ENCODE measurements at regions not wholly inside any gene's neighbourhood (a gene's known extent, or its start where the extent isn't known, plus 50 kb on each side); places are given as distances from the start of the nearest gene placed in this dataset.
"Not testable (repeated sequence)": the region's sequence is repeated elsewhere in the genome, so short reads cannot be mapped to it uniquely, and the experiment has no call there.

DNA sequence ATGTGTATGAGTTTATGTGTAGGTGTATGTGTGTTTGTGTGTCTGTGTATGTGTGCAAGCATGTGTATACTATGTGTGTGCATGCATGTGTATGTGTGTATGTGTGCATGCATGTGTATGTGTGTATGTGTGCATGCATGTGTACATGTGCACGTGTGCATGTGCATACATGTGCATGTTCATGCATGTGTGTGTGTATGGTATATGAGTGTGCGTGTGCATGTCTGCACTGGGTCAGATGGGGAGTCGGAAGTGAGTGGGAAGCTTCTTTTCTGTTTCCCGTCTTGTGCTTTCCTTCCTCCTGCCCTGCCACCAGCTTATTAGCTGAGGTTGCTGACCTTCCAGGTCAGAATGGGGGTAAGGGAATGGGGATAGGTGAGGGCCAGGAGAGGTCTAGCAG lies 174.7 kb downstream of the MAP2K4 start:
- DNase-seq (ENCODE audit: low read depth): no peak

DNA sequence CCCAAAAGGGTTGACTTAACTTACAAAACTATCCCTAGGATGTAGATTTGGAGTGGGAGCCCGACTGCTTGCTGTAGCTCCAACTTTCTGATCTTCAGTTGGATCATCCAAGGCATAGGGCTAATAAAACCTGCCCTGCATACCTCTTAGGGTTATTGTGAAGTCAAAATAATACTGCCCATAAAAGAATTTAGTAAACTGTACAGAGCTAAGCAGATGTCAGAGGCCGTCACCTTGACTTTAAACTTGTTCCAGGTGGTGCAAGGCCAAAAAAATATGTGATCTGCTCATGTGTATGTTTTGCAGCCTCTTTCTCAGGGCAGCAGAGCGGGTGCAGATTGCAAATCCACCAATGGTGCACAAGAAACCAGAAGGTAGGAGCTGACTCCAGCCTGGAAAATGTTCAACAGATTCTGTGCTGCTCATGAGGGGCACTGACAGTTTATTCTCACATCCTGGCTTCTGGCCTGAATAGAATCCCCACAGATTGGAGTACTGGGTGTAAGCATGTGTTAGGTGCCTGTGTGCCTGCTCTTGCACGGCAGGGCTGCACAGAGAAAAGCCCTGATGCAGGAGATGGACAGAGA lies 180.7 kb downstream of the MAP2K4 start:
- DNase-seq (ENCODE audit: low read depth): no peak

DNA sequence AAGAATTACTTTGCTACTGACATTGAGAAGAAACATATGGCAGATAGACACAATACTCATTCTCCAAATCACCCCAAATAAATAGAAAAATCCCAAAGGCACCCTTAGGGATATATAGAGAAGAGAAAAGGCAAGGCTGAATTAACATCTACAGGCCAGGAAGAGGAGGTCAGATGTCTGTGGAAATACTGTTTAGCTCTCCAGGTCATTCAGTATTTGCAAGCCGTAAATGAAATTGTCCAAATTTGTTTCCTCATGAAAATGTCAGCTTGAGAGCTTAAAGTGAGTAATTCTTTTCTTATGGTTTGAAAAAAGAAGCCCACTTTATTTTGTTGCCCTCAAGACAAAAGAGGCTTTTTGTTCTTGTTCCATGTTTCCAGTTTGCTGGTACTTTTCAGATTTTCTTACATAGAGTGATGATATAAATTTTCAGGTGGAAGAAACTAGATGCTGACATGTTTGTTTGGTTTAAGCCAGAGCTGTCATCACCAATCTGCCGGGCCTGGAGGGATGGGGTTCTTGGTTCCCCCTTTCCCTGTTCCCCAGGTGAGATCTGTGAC lies 189.0 kb downstream of the MAP2K4 start:
- DNase-seq (ENCODE audit: low read depth): no peak

DNA sequence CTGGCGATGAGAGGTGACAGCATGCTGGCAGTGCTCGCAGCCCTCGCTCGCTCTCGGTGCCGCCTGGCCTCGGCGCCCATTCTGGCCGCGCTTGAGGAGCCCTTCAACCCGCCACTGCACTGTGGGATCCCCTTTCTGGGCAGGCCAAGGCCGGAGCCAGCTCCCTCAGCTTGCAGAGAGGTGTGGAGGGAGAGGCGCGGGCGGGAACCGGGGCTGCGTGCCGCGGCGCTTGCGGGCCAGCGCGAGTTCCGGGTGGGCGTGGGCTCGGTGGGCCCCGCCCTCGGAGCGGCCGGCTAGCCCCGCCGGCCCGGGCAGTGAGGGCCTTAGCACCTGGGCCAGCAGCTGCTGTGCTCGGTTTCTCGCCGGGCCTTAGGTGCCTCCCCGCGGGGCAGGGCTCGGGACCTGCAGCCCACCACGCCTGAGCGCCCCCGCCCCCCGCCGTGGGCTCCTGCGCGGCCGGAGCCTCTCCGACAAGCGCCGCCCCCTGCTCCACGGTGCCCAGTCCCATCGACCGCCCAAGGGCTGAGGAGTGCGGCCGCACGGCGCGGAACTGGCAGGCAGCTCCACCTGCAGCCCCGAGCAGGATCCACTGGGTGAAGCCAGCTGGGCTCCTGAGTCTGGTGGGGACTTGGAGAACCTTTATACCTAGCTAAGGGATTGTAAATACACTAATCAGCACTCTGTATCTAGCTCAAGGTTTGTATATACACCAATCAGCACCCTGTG lies 200.2 kb downstream of the MAP2K4 start:
- not testable (repeated sequence) for DNase-seq (ENCODE audit: low read depth)

- no peak for DNase-seq (ENCODE audit: low read depth)
Measured at GRCh38 chr17:12222392-12222791, 201.7 kb downstream of the MAP2K4 start.

DNA sequence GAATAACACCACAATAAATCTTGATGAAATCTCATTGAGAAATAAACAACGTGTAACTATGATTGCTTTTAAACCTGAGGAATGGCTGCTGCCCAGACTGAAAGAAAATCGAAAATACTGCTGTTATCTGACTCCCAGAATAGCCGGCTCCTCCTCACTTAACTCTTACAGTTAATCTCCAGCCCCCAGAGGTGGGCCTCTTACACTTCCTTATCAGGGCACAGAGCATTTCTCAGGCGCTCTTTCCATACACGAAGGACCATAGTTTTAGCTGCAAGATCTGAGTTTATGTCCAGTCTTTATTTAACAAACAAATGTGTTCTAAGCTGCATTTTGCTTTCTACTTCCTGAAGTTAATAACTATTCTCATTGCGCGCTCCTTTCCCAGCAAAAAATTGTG lies 206.9 kb downstream of the MAP2K4 start:
- no peak for DNase-seq (ENCODE audit: low read depth)

DNA sequence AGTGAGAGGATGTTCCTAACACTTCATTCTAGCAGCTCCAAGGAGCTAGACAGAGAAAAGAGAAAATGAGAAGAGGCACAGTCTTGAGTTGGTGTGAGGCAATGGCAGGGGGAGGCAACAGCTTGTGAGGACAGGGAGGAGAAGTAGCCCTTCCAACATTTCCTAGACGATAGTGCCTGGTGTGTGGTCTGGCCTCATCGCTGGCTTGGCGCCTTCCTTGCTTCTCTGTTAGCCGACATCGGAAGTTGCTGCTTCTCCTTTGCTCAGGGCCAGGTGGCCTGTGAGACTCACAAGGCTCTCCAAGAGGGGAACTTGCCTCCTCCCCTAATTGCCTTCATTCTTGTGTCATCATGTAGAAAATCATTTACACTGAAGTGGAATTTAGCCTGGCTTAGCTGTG lies 208.7 kb downstream of the MAP2K4 start:
- no peak for DNase-seq (ENCODE audit: low read depth)

DNA sequence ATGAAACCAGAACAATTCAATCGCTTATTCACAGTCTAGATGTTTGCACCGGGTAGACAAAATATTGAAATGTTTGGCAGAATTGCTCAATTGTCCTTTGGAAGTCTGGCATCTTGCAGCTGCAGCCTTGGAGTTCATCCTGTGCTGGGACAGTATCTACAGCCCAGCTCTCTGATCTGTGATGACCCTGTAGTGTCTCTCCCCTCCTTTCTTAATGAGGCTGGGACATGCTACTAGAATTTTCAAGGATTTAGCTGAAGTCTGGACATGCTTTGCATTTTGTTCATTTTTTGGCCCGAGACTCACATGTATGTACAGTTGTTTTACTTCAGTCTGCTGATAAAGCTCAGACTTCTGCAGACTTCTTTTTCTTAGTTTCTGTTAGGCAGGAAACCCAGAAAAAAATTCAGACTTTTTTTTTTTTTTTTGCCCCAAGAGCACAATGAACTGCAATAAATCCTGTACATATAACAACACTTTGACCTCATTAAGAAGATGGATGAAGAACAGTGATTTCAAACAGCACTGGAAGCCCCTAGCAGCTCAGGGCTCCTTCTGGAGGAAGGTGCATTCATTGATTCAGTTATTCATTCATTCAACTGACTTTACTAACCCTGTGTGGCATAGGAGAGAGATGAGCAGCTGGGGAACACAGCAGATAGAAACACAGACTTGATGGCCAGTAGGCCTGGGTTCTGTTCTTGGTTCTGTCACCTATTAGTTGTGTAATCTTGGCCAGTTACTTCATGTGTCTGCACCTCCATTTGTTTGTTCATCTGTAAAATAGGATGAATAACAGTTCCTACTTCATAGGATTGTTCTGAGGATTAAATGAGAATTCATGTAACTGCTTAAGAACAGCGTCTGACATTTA lies 210.0 kb downstream of the MAP2K4 start:
- no peak for DNase-seq (ENCODE audit: low read depth)

DNA sequence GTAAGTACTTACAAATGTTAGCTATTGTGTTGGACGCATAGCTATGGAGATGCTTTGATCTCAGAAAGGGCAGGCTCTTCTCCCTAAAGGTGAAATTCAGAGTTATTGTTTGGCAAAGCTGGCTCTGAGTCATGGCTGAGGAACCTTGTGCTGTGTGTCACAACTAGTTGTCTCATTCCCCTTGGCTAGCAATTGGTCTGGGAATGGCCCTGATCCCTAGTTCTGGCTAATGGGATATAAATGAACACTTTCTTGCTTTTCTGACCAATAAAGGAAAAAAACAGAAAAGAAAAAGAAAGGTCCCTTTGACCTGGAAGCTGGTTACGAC lies 210.6 kb downstream of the MAP2K4 start:
- DNase-seq (ENCODE audit: low read depth): peak; percentile 76

- not testable (repeated sequence) for DNase-seq (ENCODE audit: low read depth)
Measured at GRCh38 chr17:12239021-12239420, 218.3 kb downstream of the MAP2K4 start.

DNA sequence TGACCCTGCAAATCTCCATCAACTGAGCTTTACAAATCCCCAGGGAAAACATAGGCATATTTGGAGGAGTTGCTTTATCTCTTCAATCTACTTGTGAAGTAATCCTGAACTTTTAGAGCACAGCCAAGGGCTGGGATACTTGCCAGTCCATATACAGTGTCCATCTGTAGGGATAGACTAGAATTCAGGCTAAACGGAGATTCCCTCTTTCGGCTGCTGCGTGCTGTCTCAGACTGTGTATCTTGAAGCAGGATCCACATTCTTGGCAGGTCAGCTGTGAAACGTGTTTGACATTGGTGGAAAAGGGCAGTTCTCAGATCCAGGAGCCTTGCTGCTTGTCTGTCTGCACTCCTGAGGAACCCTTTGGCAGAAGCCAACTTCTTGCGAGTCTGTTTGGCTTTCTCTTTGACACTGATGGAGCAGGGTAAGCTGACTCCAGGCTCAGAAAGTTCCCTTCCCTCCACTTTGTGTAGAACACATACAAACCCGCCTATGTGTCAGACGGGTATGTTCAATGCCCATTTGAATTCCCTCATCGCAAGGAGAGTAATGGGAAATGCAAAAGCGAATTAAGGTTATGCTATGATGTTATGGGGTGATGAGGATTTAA lies 221.8 kb downstream of the MAP2K4 start:
- DNase-seq (ENCODE audit: low read depth): no peak

DNA sequence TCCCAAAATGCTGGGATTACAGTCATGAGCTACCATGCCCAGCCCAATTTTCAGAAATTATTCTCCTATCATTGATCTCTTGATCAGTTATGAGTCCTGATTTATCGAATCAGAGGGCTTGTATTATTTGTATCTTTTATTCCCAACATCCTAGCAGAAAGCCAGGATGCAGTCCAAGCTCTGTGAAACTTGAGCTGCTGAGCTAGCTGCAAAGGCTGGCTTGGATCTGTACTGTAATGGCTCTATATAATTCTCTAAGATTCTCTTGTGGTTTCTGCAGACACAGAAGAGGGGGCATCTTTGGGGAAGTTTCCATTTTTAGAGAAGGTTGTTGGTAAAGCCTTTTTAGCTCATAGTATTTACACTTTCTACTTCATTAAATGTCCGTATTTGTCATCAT lies 227.1 kb downstream of the MAP2K4 start:
- DNase-seq (ENCODE audit: low read depth): no peak

GRCh38 chr17:12250973-12251372 lies 230.3 kb downstream of the MAP2K4 start:
- no peak for DNase-seq (ENCODE audit: low read depth)

DNA sequence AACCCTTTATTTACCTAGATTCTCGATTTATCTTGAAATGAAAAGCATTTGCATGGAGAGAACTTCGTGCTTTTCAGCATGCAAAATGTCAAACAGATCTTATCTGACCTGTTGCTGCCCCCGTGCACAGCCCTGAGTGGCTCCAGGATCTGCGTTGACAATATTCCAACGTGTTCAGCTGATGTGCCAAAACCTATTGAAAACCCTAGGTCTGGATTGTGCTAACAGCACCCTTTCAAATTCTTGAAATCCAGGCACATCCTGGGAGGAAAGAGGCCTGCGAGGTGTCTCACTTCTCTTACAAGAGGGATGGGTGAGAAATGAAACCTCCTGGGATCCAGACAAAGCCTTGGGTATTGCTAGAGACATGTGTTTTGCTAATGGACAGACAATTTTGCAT lies 231.8 kb downstream of the MAP2K4 start:
- no peak for DNase-seq (ENCODE audit: low read depth)

- no peak for DNase-seq (ENCODE audit: low read depth)
Measured at GRCh38 chr17:12254460-12254859, 233.8 kb downstream of the MAP2K4 start.

DNA sequence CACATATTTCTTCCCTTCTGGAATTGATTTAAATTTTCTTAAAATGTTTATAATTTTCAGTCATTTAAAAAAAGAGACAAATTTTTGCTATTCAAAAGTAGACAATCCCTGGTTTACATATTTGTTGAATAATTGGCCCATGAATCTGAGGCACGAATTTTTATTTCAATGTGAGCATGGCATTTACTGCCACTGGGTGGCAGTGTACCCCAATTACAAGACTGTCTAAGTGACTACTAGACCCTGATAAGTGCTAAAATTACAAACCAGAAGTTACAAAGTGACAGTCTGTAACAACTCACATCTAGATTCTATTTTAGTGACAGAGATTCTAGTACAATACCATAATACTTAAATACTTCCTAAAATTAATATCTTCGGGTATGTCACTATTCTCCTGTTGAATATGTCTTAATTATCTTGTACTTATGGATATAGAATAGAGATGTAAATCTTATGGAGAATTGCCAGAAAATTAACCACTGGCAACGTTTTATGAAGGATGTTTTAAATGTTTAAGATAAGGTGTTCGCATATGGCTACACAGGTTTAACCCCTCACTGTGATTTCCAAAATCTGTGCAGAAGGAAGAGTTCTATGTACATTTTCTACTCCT lies 235.8 kb downstream of the MAP2K4 start:
- peak; percentile 63 for DNase-seq (ENCODE audit: low read depth)

DNA sequence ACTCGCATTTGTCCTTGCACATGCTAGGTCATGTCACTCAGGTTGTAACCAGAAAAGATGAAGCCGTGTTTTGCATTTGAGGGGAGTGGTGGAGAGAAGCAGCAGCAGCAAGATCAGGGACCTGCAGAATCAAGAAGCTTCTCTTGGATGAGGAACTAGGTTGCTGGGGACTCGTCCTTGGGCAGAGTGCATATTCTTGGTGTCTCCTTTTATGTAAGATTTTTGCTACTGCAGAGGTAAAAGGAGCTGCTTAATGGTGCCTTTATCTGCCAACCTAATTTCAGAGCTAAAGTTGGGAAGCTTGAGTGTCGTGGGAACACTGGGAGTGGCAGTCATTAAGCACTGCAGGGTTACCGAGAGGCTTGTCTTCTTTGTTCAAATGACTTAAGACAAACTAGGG lies 236.5 kb downstream of the MAP2K4 start:
- DNase-seq (ENCODE audit: low read depth): no peak

DNA sequence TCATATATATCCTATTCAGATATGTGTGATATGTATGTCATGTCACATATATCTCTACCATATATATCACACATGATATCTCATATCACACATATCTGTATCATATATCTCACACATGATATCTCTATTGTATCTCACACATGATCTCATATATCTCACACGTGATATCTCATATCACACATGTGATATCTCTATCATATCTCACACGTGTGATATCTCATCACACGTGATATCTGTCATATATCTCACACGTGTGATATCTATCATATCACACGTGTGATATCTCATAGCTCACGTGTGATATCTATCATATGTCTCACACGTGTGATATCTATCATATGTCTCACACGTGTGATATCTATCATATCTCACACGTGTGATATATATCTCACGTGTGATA lies 240.7 kb downstream of the MAP2K4 start:
- DNase-seq (ENCODE audit: low read depth): no peak

DNA sequence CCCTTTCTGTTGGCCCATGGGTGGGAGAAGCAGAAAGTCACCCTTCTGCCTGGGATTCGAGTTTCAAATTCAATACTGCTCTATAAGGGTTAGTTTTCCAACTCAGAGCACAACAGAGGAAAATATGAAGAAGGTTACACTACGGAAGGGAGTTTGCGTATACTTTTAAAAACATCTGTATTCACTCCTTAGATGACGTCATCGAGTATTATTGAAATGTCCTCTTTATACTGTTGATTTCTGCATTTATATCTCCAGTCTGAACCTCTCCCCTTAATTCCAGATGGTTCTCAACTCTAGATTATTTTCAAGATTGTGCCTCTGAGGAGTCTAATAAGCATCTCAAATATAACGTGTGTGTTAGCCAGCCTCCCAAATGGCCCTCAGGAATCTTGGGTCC lies 249.1 kb downstream of the MAP2K4 start:
- DNase-seq (ENCODE audit: low read depth): no peak

GRCh38 chr17:12277827-12278226 lies 257.1 kb downstream of the MAP2K4 start:
- DNase-seq (ENCODE audit: low read depth): no peak

- peak; percentile 88 for DNase-seq (ENCODE audit: low read depth)
Measured at GRCh38 chr17:12282056-12282455, 261.4 kb downstream of the MAP2K4 start.

DNA sequence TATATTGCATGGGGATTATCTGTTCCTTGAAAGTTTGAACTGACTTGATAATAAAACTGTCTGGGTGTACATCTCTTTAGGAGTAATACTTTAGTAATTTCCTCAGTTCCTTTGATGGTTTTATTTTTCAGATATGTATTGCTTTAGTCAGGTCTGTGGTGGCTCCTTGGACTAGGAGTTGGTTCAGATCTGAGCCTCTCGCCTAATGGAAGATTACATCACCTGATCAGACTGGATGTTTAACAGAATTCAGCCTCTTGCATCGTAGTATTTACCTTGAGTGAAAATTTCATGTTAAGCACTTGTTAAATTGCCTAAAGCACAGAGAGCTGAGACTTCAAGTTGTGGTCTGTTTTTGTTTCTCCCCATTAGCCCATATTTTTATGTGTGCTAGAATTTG lies 267.3 kb downstream of the MAP2K4 start:
- DNase-seq (ENCODE audit: low read depth): no peak

Measured in M059J (cell line).